HEK293 (cell line): ENCODE measurements at regions not wholly inside any gene's neighbourhood (a gene's known extent, or its start where the extent isn't known, plus 50 kb on each side); places are given as distances from the start of the nearest gene placed in this dataset.

ENCODE experiments used
- REST ChIP-seq: fragments of 450-650 bp; formaldehyde crosslinking; IDR thresholded peaks from 2 replicates; pipeline ENCODE4 v1.5.1; 2016; ENCODE audit warnings: missing biosample characterization, missing genetic modification characterization
- SCRT1 ChIP-seq: fragments of 450-650 bp; formaldehyde crosslinking; IDR thresholded peaks from 2 replicates; pipeline ENCODE4 v1.5.1; 2016; ENCODE audit warnings: missing biosample characterization, missing genetic modification characterization, borderline replicate concordance
- TRIM28 ChIP-seq: IDR thresholded peaks from 2 replicates; pipeline ENCODE4 v1.6.1; 2011; ENCODE audit warnings: low read length, control low read depth, borderline replicate concordance
- ZBTB21 ChIP-seq: fragments of 450-650 bp; formaldehyde crosslinking; IDR thresholded peaks from 2 replicates; pipeline ENCODE4 v1.5.1; 2017; ENCODE audit warnings: missing biosample characterization, missing genetic modification characterization
- ZNF214 ChIP-seq: fragments of 450-650 bp; formaldehyde crosslinking; IDR thresholded peaks from 2 replicates; pipeline ENCODE4 v1.5.1; 2017; ENCODE audit warnings: missing biosample characterization, mild to moderate bottlenecking, missing genetic modification characterization, borderline replicate concordance
- ZNF311 ChIP-seq: fragments of 450-650 bp; formaldehyde crosslinking; IDR thresholded peaks from 2 replicates; pipeline ENCODE4 v1.5.1; 2017; ENCODE audit warnings: missing biosample characterization, missing genetic modification characterization, borderline replicate concordance
- ZNF629 ChIP-seq: fragments of 450-650 bp; formaldehyde crosslinking; IDR thresholded peaks from 2 replicates; pipeline ENCODE4 v1.5.1; 2017; ENCODE audit warnings: missing biosample characterization, missing genetic modification characterization
- ZNF785 ChIP-seq: fragments of 450-650 bp; formaldehyde crosslinking; IDR thresholded peaks from 2 replicates; pipeline ENCODE4 v1.5.1; 2016; ENCODE audit warnings: missing biosample characterization, missing genetic modification characterization
- TF ChIP-seq, protein P1 (sequence below): fragments of 450-650 bp; formaldehyde crosslinking; IDR thresholded peaks from 2 replicates; pipeline ENCODE4 v1.5.1; 2016; ENCODE audit warnings: missing biosample characterization, missing genetic modification characterization

- TF ChIP-seq SCRT1 (tag by site-specific recombination) (no peak), TRIM28 (no peak), ZBTB21 (no peak), ZNF214 (no peak), ZNF311 (tag by site-specific recombination) (no peak), ZNF785 (tag by site-specific recombination) (no peak), ZNF629 (tag by site-specific recombination) (no peak), REST (no peak)
- TF ChIP-seq, protein P1, sequence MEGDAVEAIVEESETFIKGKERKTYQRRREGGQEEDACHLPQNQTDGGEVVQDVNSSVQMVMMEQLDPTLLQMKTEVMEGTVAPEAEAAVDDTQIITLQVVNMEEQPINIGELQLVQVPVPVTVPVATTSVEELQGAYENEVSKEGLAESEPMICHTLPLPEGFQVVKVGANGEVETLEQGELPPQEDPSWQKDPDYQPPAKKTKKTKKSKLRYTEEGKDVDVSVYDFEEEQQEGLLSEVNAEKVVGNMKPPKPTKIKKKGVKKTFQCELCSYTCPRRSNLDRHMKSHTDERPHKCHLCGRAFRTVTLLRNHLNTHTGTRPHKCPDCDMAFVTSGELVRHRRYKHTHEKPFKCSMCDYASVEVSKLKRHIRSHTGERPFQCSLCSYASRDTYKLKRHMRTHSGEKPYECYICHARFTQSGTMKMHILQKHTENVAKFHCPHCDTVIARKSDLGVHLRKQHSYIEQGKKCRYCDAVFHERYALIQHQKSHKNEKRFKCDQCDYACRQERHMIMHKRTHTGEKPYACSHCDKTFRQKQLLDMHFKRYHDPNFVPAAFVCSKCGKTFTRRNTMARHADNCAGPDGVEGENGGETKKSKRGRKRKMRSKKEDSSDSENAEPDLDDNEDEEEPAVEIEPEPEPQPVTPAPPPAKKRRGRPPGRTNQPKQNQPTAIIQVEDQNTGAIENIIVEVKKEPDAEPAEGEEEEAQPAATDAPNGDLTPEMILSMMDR: no peak
Measured at GRCh38 chr17:15130426-15130825, 134.7 kb downstream of the PMP22 start.
